PC-9 (cell line): ENCODE measurements at regions not wholly inside any gene's neighbourhood (a gene's known extent, or its start where the extent isn't known, plus 50 kb on each side); places are given as distances from the start of the nearest gene placed in this dataset.

Source experiments
- CTCF ChIP-seq: fragments of 200-600 bp; sonication (generic); conservative IDR thresholded peaks from 2 replicates; pipeline ENCODE4 v1.6.1; 2017; ENCODE audit warnings: mixed run types, antibody characterized with exemption, mild to moderate bottlenecking, moderate library complexity
- EZH2 ChIP-seq: fragments of 200-600 bp; sonication (generic); IDR thresholded peaks from 2 replicates; pipeline ENCODE4 v1.8.0; 2017; ENCODE audit warnings: antibody characterized with exemption, low read depth

- TF ChIP-seq CTCF (no peak), EZH2 (no peak)
Measured at GRCh38 chr14:40887912-40888311, 718.8 kb upstream of the LRFN5 start.
